ENCODE measurements at regions not wholly inside any gene's neighbourhood (a gene's known extent, or its start where the extent isn't known, plus 50 kb on each side); places are given as distances from the start of the nearest gene placed in this dataset.

DNA sequence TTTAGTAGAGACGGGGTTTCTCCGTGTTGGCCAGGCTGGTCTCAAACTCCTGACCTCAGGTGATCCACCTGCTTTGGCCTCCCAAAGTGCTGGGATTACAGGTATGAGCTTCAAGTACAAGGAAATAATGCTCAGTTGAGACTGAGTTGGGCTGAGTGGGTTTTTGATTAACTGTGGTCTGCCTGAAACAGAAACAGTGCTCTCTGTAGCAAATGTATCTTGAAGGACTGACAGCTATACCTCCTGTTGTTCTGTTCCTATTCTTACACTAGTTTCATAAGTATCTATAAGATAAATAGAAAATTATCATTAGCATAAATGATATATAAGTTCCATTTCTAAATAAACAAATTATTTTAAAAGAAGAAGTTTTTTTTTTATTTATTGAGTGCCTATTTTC is 142.8 kb upstream of the PTPRK start:
- Histone ChIP-seq H3K27me3 (ENCODE audit: control insufficient read depth, insufficient read depth, low read length) (no peaks in the 10 kb centered on the region), H3K36me3 (ENCODE audit: control insufficient read depth, insufficient read depth, low read length) (no peaks in the 10 kb centered on the region), H3K4me3 (ENCODE audit: low read depth, low read length) (no peak overlapping the region)
- FAIRE-seq (no peak), DNase-seq (ENCODE audit: low read depth) (no peak)
- no peak for TF ChIP-seq CTCF (IDR thresholded peaks at IDR 0.05; ENCODE audit: insufficient read depth, low read length, severe bottlenecking)

DNA sequence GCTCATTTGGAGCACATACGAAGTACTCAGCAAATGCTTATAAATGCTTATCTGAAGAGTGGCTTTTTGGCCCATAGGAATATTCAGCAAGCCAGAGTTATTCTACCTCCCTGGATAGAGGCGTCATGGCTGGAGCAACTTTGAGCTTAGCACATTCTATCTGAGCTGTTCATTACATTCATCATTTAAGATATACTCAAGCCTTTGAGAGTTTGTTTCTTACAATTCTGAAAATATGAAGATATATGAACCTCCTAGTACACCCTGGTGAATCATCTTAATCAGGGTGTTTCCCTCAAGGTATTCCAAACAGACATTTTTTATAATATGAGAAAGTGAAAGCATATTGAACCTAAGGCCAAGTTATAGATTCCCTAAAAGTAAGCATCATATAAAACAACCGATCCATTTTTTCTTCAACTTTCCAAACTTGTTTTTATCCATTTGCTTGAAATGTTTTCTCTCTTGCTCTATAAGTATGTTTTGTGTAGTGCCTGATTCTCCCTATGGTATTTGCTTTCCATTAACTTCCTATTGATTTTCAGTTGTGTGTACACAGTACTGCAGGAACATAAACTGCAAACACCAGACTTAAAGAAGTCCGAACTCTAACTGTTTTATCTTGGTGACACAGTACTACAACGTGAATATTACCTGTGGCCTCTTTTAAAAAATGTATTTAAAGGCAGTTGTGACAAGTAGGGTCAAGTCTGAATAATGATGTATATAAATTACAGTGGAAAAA is 139.7 kb upstream of the PTPRK start:
- Histone ChIP-seq H3K4me3 (ENCODE audit: low read depth, low read length) (no peak overlapping the region), H3K27me3 (ENCODE audit: control insufficient read depth, insufficient read depth, low read length) (no peaks in the 10 kb centered on the region), H3K36me3 (ENCODE audit: control insufficient read depth, insufficient read depth, low read length) (no peaks in the 10 kb centered on the region)
- DNase-seq (ENCODE audit: low read depth) (peak; percentile 72), FAIRE-seq (no peak)
- TF ChIP-seq CTCF (IDR thresholded peaks at IDR 0.05; ENCODE audit: insufficient read depth, low read length, severe bottlenecking), result no peak

- DNase-seq (ENCODE audit: low read depth) (no peak), FAIRE-seq (no peak)
- TF ChIP-seq CTCF (IDR thresholded peaks at IDR 0.05; ENCODE audit: insufficient read depth, low read length, severe bottlenecking), result no peak
- no peaks in the 10 kb centered on the region for H3K27me3 ChIP-seq (ENCODE audit: control insufficient read depth, insufficient read depth, low read length)
- no peak overlapping the region for H3K4me3 ChIP-seq (ENCODE audit: low read depth, low read length)
- H3K36me3 ChIP-seq (ENCODE audit: control insufficient read depth, insufficient read depth, low read length), result no peaks in the 10 kb centered on the region
Observed at GRCh38 chr6:128659276-128659675, 138.9 kb upstream of the PTPRK start.

DNA sequence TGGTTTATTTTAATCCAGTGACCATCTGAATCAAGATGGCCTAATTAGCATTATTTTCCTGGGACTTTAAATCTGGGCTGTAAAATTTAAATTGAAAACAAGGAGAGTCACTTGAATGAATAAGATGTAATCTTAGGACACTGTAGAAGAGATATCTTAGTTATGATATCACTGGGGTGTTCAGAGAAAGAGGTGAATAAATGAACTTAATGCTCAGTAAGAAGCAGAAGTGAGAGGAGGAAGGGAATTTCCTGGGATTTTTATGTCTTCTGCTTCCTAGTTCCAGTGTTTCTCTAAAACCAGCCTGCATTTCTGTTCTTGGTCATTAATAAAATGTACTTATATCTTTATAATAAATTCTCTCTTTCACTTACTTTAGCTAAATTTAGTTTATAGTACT is 136.8 kb upstream of the PTPRK start:
- no peak for FAIRE-seq
- Histone ChIP-seq H3K27me3 (ENCODE audit: control insufficient read depth, insufficient read depth, low read length) (no peaks in the 10 kb centered on the region), H3K4me3 (ENCODE audit: low read depth, low read length) (no peak overlapping the region), H3K36me3 (ENCODE audit: control insufficient read depth, insufficient read depth, low read length) (no peaks in the 10 kb centered on the region)
- TF ChIP-seq CTCF (IDR thresholded peaks at IDR 0.05; ENCODE audit: insufficient read depth, low read length, severe bottlenecking), result no peak
- peak; percentile 32 for DNase-seq (ENCODE audit: low read depth)

DNA sequence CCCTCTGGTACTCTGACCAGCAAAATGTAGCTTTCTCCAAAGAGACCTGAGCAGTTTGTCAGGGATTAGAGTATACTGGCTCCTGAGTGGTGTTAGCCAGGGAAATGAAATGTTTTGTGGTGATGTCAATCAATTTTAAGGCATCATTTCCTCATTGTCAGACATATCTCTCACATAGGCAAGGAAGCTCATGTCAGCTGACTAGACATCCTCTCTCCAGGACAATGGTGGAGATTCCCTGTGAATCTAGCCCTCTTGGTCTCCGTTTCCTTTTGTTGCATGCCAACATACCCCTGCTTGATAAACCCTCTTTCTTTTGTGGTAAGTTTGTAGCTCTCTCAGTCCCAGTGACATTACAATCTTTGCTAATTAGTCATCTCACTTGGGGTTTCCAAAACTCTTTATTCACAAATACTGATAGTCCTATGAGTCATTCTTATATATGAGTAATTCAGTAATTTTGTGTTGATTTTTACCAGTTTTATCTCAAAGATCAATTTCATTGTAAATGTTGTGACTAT is 135.6 kb upstream of the PTPRK start:
- Histone ChIP-seq H3K4me3 (ENCODE audit: low read depth, low read length) (no peak overlapping the region), H3K36me3 (ENCODE audit: control insufficient read depth, insufficient read depth, low read length) (no peaks in the 10 kb centered on the region), H3K27me3 (ENCODE audit: control insufficient read depth, insufficient read depth, low read length) (no peaks in the 10 kb centered on the region)
- peak; percentile 96 for DNase-seq (ENCODE audit: low read depth)
- TF ChIP-seq CTCF (IDR thresholded peaks at IDR 0.05; ENCODE audit: insufficient read depth, low read length, severe bottlenecking), result no peak
- peak; percentile 76 for FAIRE-seq

Measured in bronchial epithelial cell (primary cell).